IPS DF 19.7 (cell line): ENCODE measurements at regions not wholly inside any gene's neighbourhood (a gene's known extent, or its start where the extent isn't known, plus 50 kb on each side); places are given as distances from the start of the nearest gene placed in this dataset.
"Not testable (repeated sequence)": the region's sequence is repeated elsewhere in the genome, so short reads cannot be mapped to it uniquely, and the experiment has no call there.

Source experiments
- DNase-seq: peaks from one replicate; pipeline ENCODE4 v3.0.0-alpha.2; 2013; ENCODE audit warnings: low read depth, low spot score

- DNase-seq = no peak
Observed at GRCh38 chr14:23831596-23831995, 122.0 kb upstream of the DHRS4 start.

- DNase-seq = no peak
Observed at GRCh38 chr14:23861666-23862065, 91.9 kb upstream of the DHRS4 start.

DNA sequence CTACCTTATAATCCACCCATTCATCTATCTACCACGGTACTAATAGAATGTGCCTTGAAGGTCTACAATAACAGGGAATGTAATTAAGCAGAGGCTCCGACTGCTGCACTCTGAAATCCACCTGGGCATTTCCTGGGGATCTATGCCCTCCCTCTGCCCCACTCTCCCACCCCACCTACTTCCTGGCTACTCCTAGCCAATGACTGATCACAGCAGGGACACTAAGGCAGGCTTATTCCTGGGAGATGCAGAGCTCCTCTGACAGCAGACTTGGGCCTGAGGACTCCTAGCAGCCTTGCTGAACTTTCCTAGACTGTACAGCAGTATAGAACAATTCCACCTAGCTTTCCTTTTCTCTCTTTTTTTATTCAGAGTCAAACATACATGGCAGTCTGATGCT, 91.1 kb upstream of the DHRS4 start:
- no peak for DNase-seq

GRCh38 chr14:23863836-23864235, 89.7 kb upstream of the DHRS4 start:
- DNase-seq = no peak

- no peak for DNase-seq
Observed at GRCh38 chr14:23864259-23864658, 89.3 kb upstream of the DHRS4 start.

- no peak for DNase-seq
Observed at GRCh38 chr14:23864861-23865260, 88.7 kb upstream of the DHRS4 start.

DNA sequence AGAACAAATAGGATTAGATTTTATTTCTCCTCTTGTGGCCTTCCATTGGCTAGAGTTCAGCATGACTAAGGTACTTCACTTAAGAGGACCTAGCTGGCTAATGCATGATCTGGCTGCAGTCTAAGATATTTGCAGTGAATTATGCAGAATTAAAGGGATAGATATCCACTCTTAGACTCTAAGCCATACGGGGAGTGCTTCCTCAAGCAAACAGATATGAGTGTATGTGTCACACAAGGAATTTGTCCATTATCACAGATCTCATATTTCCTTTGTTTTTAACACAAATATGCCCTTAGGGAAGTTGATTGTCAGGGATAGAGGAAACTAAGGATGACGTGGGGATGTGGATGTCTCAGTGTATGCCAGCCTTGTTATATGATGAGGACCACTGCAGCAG, 88.1 kb upstream of the DHRS4 start:
- DNase-seq = no peak

GRCh38 chr14:23866269-23866668, 87.3 kb upstream of the DHRS4 start:
- no peak for DNase-seq

- DNase-seq = no peak
Observed at GRCh38 chr14:23869078-23869719, 84.4 kb upstream of the DHRS4 start.

GRCh38 chr14:23876160-23876750, 77.3 kb upstream of the DHRS4 start:
- no peak for DNase-seq

DNA sequence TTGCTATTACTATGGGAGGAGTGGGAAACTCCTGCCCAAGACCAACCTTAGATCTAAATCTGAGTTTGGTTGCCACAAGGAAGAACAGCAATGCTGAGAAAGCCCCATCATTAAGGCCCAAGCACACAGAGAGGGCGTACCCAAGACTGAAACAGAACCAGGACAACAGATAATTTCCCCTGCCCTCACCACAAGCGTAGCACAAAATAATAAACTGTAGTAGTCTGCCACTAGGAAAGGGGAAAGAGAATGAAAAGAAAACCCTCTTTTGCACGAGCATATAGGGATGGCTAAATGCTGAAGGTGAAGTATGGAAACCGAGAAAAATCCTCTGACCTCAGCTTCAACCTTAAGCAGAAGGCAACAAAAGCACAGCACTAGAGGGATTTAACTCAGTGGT, 76.5 kb upstream of the DHRS4 start:
- DNase-seq = no peak

GRCh38 chr14:23877538-23878180, 75.9 kb upstream of the DHRS4 start:
- no peak for DNase-seq

- DNase-seq = no peak
Observed at GRCh38 chr14:23881282-23881681, 72.3 kb upstream of the DHRS4 start.

DNA sequence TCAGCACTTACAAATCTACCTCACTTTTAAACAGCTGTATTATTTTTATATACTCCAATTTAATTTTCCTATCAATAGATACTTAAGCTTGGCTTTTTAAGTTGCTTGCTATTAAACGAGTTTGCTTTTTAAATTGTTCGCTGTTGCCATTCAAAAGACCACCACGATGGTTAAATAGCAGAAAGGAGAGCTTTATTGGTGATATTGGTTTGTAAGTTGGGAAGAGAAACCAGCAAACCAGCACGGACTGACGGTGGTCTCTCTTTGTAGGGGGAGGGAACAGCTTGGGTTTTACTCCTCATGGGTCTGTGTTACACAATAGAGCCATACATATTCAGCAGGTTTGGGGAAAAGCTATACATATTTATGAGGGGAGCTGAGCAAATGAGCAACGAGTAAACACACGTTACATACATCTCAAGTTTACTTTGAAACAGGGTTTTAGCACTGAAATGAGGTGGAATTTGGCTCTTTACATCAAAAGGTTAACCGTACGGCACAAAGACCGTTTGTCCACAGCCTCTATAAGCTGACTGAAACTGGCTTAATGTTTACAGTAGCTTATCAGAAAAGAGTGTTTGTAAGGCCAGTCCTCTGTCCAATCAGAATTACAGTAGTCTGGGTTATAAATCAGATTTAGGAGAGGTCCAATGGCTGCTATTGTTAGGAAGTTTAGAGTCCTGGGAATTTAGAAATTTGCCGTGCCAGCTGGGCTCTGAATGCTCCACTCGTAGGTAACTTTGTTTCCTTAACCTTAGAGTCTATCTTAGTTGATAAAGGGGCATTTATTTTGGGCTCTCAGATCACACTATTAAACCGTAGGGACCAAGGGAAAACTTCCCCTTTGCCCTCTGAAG, 69.7 kb upstream of the DHRS4 start:
- no peak for DNase-seq

- no peak for DNase-seq
Observed at GRCh38 chr14:23884541-23884904, 69.0 kb upstream of the DHRS4 start.

- DNase-seq = no peak
Observed at GRCh38 chr14:23887536-23887935, 66.0 kb upstream of the DHRS4 start.

DNA sequence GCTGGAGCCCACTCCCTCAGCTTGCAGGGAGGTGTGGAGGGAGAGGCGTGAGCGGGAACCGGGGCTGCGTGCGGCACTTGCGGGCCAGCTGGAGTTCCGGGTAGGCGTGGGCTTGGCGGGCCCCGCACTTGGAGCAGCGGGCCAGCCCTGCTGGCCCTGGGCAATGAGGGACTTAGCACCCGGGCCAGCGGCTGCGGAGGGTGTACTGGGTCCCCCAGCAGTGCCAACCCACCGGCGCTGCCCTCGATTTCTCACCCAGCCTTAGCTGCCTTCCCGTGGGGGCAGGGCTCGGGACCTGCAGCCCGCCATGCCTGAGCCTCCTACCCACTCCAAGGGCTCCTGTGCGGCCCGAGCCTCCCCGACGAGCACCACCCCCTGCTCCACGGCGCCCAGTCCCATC, 61.9 kb upstream of the DHRS4 start:
- DNase-seq = not testable (repeated sequence)

DNA sequence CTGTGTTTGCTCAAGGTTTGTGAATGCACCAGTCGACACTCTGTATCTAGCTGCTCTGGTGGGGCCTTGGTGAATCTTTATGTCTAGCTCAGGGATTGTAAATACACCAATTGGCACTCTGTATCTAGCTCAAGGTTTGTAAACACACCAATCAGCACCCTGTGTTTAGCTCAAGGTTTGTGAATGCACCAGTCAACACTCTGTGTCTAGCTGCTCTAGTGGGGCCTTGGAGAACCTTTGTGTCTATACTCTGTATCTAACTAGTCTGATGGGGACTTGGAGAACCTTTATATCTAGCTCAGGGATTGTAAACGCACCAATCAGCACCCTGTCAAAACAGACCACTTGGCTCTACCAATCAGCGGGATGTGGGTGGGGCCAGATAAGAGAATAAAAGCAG, 61.3 kb upstream of the DHRS4 start:
- DNase-seq = not testable (repeated sequence)

DNA sequence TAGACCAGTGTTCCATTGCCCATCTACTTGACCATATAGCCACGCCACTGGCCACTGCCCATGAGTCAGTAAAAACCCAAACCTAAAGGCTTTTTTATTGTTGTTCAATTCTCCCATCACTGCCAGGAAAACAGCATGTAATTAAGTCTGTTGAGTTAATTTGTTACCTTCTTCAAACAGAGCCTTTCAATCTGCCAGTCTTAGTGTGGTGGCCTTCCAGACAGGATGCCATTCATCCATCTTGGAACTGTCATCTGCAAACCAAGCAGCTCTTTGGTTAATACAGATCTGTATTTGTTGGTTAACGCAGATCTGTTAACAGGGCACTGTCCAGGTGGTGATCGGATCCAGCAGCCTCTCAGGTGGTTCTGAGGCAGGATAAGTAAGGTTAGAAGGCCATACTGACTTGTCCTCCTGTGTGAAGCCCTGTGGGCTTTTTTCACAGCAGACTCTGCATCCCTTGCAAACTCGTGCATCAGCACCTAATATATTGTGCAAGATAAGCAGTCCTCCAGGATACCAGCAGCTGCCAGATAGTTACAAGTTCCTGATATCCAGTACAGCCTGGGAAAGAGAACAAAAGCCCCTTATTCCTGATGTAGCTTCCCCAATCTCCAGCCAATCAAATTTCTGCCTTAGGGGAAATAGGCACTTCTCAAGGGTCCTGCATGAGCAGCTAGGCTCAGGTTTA, 59.1 kb upstream of the DHRS4 start:
- DNase-seq = no peak

GRCh38 chr14:23895053-23895419, 58.5 kb upstream of the DHRS4 start:
- DNase-seq = no peak

DNA sequence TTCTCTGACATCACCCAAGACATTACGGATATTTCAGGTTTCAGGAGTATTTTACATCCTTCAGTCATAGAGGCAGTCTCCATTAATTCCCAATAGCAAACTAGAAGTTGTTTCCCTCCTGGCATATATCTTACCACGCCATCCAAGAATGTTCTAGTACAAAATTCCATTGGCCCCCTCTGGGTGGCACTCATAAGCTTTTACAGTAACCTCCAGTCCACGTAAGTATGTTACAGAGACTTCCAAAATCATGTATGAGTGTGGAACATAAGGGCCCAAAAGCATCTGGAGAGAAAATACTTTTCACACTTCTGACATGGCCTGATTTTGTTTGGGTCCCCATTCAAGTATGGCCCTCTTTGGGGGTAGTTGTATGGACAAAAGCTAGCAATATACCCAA, 58.1 kb upstream of the DHRS4 start:
- no peak for DNase-seq

GRCh38 chr14:23896609-23897153, 56.9 kb upstream of the DHRS4 start:
- no peak for DNase-seq
